H9 (cell line): ENCODE measurements at regions not wholly inside any gene's neighbourhood (a gene's known extent, or its start where the extent isn't known, plus 50 kb on each side); places are given as distances from the start of the nearest gene placed in this dataset.

ENCODE experiments used
- DNase-seq: peaks from one replicate; pipeline ENCODE4 v3.0.0-alpha.2; 2017
- H2AFZ ChIP-seq: one replicate; pipeline ENCODE4 v1.6.1; 2013; ENCODE audit warnings: mild to moderate bottlenecking, low read length, control low read depth, moderate library complexity
- H2AK5ac ChIP-seq: 2 replicates; pipeline ENCODE4 v1.6.1; 2013; ENCODE audit warnings: low read length, control low read depth, mixed read lengths; ENCODE audit not compliant: insufficient read length
- H2BK120ac ChIP-seq: one replicate; pipeline ENCODE4 v1.6.1; 2013; ENCODE audit warnings: low read depth, mild to moderate bottlenecking, low read length, control low read depth, inconsistent platforms; ENCODE audit not compliant: poor library complexity, severe bottlenecking
- H2BK12ac ChIP-seq: 2 replicates; pipeline ENCODE4 v1.6.1; 2013; ENCODE audit warnings: low read length, control low read depth, mixed read lengths, low read depth; ENCODE audit not compliant: insufficient read length
- H2BK15ac ChIP-seq: 2 replicates; pipeline ENCODE4 v1.6.1; 2013; ENCODE audit warnings: low read depth, low read length, control low read depth
- H2BK20ac ChIP-seq: one replicate; pipeline ENCODE4 v1.6.1; 2013; ENCODE audit warnings: low read depth, mild to moderate bottlenecking, low read length, control low read depth, inconsistent platforms; ENCODE audit not compliant: poor library complexity, severe bottlenecking
- H2BK5ac ChIP-seq: 2 replicates; pipeline ENCODE4 v1.6.1; 2013; ENCODE audit warnings: low read length, control low read depth, mixed read lengths; ENCODE audit not compliant: insufficient read length
- H3K14ac ChIP-seq: 2 replicates; pipeline ENCODE4 v1.6.1; 2013; ENCODE audit warnings: low read length, control low read depth; ENCODE audit not compliant: insufficient read depth
- H3K18ac ChIP-seq: 2 replicates; pipeline ENCODE4 v1.6.1; 2013; ENCODE audit warnings: low read depth, mild to moderate bottlenecking, mixed read lengths, low read length, control low read depth; ENCODE audit not compliant: insufficient read length
- H3K23ac ChIP-seq: 2 replicates; pipeline ENCODE4 v1.6.1; 2013; ENCODE audit warnings: low read length, control low read depth, mixed read lengths, low read depth; ENCODE audit not compliant: insufficient read length
- H3K23me2 ChIP-seq: 2 replicates; pipeline ENCODE4 v1.6.1; 2013; ENCODE audit warnings: low read depth, mild to moderate bottlenecking, mixed read lengths, low read length, control low read depth; ENCODE audit not compliant: insufficient read length, poor library complexity, severe bottlenecking
- H3K27ac ChIP-seq: 2 replicates; pipeline ENCODE4 v1.5.1; 2013; ENCODE audit warnings: low read length, control low read depth, mixed read lengths, low read depth; ENCODE audit not compliant: insufficient read length
- H3K27me3 ChIP-seq: 2 replicates; pipeline ENCODE4 v1.6.1; 2013; ENCODE audit warnings: low read length, control low read depth, inconsistent platforms; ENCODE audit not compliant: insufficient read depth
- H3K4ac ChIP-seq: 2 replicates; pipeline ENCODE4 v1.6.1; 2013; ENCODE audit warnings: low read depth, mild to moderate bottlenecking, control low read depth, inconsistent platforms, low read length, moderate library complexity
- H3K4me1 ChIP-seq: 2 replicates; pipeline ENCODE4 v1.6.1; 2013; ENCODE audit warnings: low read length, control low read depth, inconsistent platforms; ENCODE audit not compliant: insufficient read depth
- H3K4me2 ChIP-seq: 2 replicates; pipeline ENCODE4 v1.6.1; 2013; ENCODE audit warnings: low read length, control low read depth, mixed read lengths; ENCODE audit not compliant: insufficient read length, insufficient read depth
- H3K56ac ChIP-seq: 2 replicates; pipeline ENCODE4 v1.6.1; 2013; ENCODE audit warnings: low read depth, mild to moderate bottlenecking, mixed read lengths, low read length, control low read depth; ENCODE audit not compliant: insufficient read length
- H3K79me1 ChIP-seq: 2 replicates; pipeline ENCODE4 v1.6.1; 2013; ENCODE audit warnings: low read depth, mild to moderate bottlenecking, moderate library complexity, low read length, control low read depth, inconsistent platforms; ENCODE audit not compliant: insufficient read depth, poor library complexity, severe bottlenecking
- H3K79me2 ChIP-seq: 2 replicates; pipeline ENCODE4 v1.6.1; 2013; ENCODE audit warnings: low read length, control low read depth, inconsistent platforms; ENCODE audit not compliant: insufficient read depth
- H3K9ac ChIP-seq: 2 replicates; pipeline ENCODE4 v1.6.1; 2013; ENCODE audit warnings: low read length, control low read depth, mixed read lengths; ENCODE audit not compliant: insufficient read length; ENCODE audit errors: extremely low read depth
- H3K9me3 ChIP-seq: one replicate; pipeline ENCODE4 v1.6.1; 2013; ENCODE audit warnings: low read depth, low read length, inconsistent platforms; ENCODE audit not compliant: control insufficient read depth
- H3T11ph ChIP-seq: one replicate; pipeline ENCODE4 v1.6.1; 2013; ENCODE audit warnings: mild to moderate bottlenecking, low read length, control low read depth, inconsistent platforms
- H4K20me1 ChIP-seq: one replicate; pipeline ENCODE4 v1.6.1; 2013; ENCODE audit not compliant: control insufficient read depth, insufficient read length, insufficient read depth
- H4K5ac ChIP-seq: 2 replicates; pipeline ENCODE4 v1.6.1; 2013; ENCODE audit warnings: low read depth, mild to moderate bottlenecking, mixed read lengths, low read length, control low read depth; ENCODE audit not compliant: insufficient read length
- H4K8ac ChIP-seq: replicated peaks from 2 replicates; pipeline ENCODE4 v1.6.1; 2013; ENCODE audit warnings: low read length, control low read depth, mixed read lengths, low read depth; ENCODE audit not compliant: insufficient read length
- H4K91ac ChIP-seq: 2 replicates; pipeline ENCODE4 v1.6.1; 2013; ENCODE audit warnings: low read depth, mild to moderate bottlenecking, moderate library complexity, mixed read lengths, low read length, control low read depth; ENCODE audit not compliant: insufficient read length
- H3K27ac Mint-ChIP-seq, 3 experiments: 2 replicates in 2 of 3; 3 replicates in 1 of 3; pipeline ENCODE4 v1.8.0; 2020 to 2021; ENCODE audit warnings: mixed read lengths in 3 of 3, mild to moderate bottlenecking in 1 of 3, moderate library complexity in 1 of 3
- H3K27me3 Mint-ChIP-seq: 2 replicates; pipeline ENCODE4 v1.8.0; 2021; ENCODE audit warnings: low read depth, mild to moderate bottlenecking, moderate library complexity, mixed read lengths
- H3K36me3 Mint-ChIP-seq, 3 experiments: 2 replicates in 2 of 3; 3 replicates in 1 of 3; pipeline ENCODE4 v1.8.0; 2020 to 2021; ENCODE audit warnings: low read depth in 3 of 3, mixed read lengths in 3 of 3; ENCODE audit not compliant: insufficient read depth in 1 of 3
- H3K4me1 Mint-ChIP-seq, 2 experiments: 2 replicates each; pipeline ENCODE4 v1.8.0; 2020; ENCODE audit warnings: mixed read lengths in 2 of 2
- H3K4me3 Mint-ChIP-seq, 2 experiments: 2 replicates in 1 of 2; 3 replicates in 1 of 2; pipeline ENCODE4 v1.8.0; 2020 to 2021; ENCODE audit warnings: mild to moderate bottlenecking in 2 of 2, mixed read lengths in 2 of 2, moderate library complexity in 1 of 2
- H3K9me3 Mint-ChIP-seq, 2 experiments: 2 replicates in 1 of 2; 3 replicates in 1 of 2; pipeline ENCODE4 v1.8.0; 2020; ENCODE audit warnings: mild to moderate bottlenecking in 2 of 2, mixed read lengths in 2 of 2, moderate library complexity in 1 of 2
- TF ChIP-seq, protein P1 (sequence below): fragments of 200-600 bp; sonication (generic); conservative IDR thresholded peaks from 3 replicates; pipeline ENCODE4 v1.8.0; 2021; ENCODE audit warnings: antibody characterized with exemption, mild to moderate bottlenecking

DNA sequence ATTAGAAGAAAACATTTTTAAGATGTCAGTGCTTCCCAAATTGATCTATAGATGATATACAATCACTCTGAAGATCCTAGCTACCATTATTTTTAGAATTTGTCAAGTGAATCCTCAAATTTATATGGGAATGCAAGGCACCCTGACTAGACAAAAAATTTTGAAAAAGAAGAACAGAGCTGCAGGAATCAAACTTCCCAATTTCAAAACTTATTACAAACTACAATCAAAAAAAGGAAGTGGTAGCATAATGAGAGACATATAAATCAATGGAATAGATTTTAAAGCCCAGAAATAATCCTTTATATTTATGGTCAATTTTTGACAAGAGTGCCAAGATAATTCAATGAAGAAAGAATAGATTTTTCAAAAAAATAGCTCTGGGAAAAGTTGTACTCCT lies 198.3 kb upstream of the KCNJ16 start:
- no peaks in the 10 kb centered on the region for H3K36me3 Mint-ChIP-seq
- Histone ChIP-seq H2AK5ac (no peak overlapping the region), H3K56ac (no peak overlapping the region), H3K14ac (no peak overlapping the region), H3K4me2 (no peak overlapping the region), H2BK120ac (no peak overlapping the region), H3K27ac (no peak overlapping the region), H2BK15ac (no peak overlapping the region), H4K8ac (no peak overlapping the region), H4K20me1 (no peaks in the 10 kb centered on the region), H3K4ac (no peak overlapping the region), H2BK12ac (no peak overlapping the region), H3K18ac (no peak overlapping the region), H3K4me1 (no peaks in the 10 kb centered on the region), H3K79me1 (no peaks in the 10 kb centered on the region), H2AFZ (no peak overlapping the region), H2BK20ac (no peak overlapping the region), H3K9me3 (no peaks in the 10 kb centered on the region), H3T11ph (no peak overlapping the region), H3K9ac (no peak overlapping the region), H4K91ac (no peak overlapping the region), H3K23me2 (no peaks in the 10 kb centered on the region), H3K27me3 (no peaks in the 10 kb centered on the region), H4K5ac (no peak overlapping the region), H2BK5ac (no peak overlapping the region), H3K23ac (no peak overlapping the region), H3K79me2 (no peaks in the 10 kb centered on the region)
- H3K4me3 Mint-ChIP-seq, result no peak overlapping the region
- H3K9me3 Mint-ChIP-seq, result peaks cover 2 to 3% of the 10 kb centered on the region in 2 experiments; a peak in 4 of 5 replicates
- peaks cover 2 to 11% of the 10 kb centered on the region in 2 experiments for H3K4me1 Mint-ChIP-seq
- DNase-seq, result no peak
- H3K27me3 Mint-ChIP-seq, result no peaks in the 10 kb centered on the region
- H3K27ac Mint-ChIP-seq, result 0 out of 7 replicates have a peak overlapping the region, but pooled peaks of 1 of the 3 experiments have one; percentile 48
- TF ChIP-seq, protein P1, sequence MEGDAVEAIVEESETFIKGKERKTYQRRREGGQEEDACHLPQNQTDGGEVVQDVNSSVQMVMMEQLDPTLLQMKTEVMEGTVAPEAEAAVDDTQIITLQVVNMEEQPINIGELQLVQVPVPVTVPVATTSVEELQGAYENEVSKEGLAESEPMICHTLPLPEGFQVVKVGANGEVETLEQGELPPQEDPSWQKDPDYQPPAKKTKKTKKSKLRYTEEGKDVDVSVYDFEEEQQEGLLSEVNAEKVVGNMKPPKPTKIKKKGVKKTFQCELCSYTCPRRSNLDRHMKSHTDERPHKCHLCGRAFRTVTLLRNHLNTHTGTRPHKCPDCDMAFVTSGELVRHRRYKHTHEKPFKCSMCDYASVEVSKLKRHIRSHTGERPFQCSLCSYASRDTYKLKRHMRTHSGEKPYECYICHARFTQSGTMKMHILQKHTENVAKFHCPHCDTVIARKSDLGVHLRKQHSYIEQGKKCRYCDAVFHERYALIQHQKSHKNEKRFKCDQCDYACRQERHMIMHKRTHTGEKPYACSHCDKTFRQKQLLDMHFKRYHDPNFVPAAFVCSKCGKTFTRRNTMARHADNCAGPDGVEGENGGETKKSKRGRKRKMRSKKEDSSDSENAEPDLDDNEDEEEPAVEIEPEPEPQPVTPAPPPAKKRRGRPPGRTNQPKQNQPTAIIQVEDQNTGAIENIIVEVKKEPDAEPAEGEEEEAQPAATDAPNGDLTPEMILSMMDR, result no peak
